IgD-negative memory B cell (primary cell): ENCODE measurements at regions not wholly inside any gene's neighbourhood (a gene's known extent, or its start where the extent isn't known, plus 50 kb on each side); places are given as distances from the start of the nearest gene placed in this dataset.

Experiments used
- H3K27ac Mint-ChIP-seq, 3 donors: one replicate each; pipeline ENCODE4 v1.8.0; 2020 to 2022; ENCODE audit warnings: mild to moderate bottlenecking in 3 of 3, mixed read lengths in 3 of 3, moderate library complexity in 1 of 3
- H3K27me3 Mint-ChIP-seq: one replicate; pipeline ENCODE4 v1.8.0; 2021; ENCODE audit warnings: mixed read lengths
- H3K36me3 Mint-ChIP-seq: one replicate; pipeline ENCODE4 v1.8.0; 2020; ENCODE audit warnings: mild to moderate bottlenecking, mixed read lengths
- H3K4me1 Mint-ChIP-seq, 3 donors: one replicate each; pipeline ENCODE4 v1.8.0; 2020 to 2022; ENCODE audit warnings: mixed read lengths in 3 of 3, mild to moderate bottlenecking in 1 of 3
- H3K4me3 Mint-ChIP-seq, 4 donors: one replicate each; pipeline ENCODE4 v1.8.0; 2020 to 2022; ENCODE audit warnings: mild to moderate bottlenecking in 4 of 4, mixed read lengths in 4 of 4, moderate library complexity in 3 of 4
- H3K9me3 Mint-ChIP-seq, 3 donors: one replicate each; pipeline ENCODE4 v1.8.0; 2020 to 2021; ENCODE audit warnings: mixed read lengths in 3 of 3, mild to moderate bottlenecking in 1 of 3

DNA sequence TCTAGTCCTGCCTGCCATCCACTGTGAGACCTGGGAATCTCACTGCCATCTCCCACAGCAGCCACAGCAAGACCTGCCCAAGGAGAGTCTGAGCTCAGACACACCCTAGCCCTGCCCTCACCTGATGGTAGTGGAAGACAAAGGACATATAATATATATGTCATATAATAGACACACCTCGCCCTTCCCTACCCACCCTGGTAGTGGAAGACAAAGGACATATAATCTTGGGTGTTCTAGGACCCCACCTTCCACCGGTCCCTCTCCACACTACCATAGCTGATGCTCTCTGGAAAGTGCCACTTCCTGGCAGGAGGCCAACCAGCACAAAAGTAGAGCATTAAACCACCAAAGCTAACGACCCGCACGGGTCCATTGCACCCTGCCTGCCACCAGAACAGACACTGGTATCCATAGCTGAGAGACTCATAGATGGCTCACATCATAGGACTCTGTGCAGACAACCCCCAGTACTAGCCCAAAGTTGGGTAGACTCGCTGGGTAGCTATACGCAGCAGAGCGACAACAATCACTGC lies 545.6 kb downstream of the CAAP1 start:
- Mint-ChIP-seq H3K4me1 (peaks cover 0 to 2% (median 0%) of the 10 kb centered on the region in 3 donors), H3K9me3 (peaks cover 1 to 20% (median 5%) of the 10 kb centered on the region in 3 donors), H3K36me3 (no peaks in the 10 kb centered on the region), H3K27me3 (no peaks in the 10 kb centered on the region), H3K27ac (no peak overlapping the region), H3K4me3 (no peak overlapping the region)

DNA sequence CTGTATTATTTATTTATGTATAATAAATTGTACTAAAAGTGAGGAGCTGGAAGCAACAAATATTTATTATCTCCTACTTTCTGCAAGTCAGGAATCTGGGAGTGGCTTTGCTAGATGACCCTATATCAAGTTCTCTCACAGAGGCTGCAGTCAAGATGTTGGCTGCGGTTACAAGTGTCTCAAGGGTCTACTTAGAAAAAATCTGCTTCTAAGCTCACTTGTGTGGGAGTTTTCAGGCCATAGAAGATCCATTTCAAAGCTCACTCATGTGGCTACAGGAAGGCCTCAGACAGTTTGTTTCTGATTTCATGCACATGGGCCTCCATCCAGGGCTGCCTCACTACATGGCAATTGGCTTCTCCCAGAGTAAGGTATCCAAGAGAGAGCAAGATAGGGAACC lies 551.1 kb downstream of the CAAP1 start:
- Mint-ChIP-seq H3K4me3 (no peak overlapping the region), H3K27ac (no peak overlapping the region), H3K27me3 (no peaks in the 10 kb centered on the region), H3K9me3 (peaks cover 2 to 16% (median 9%) of the 10 kb centered on the region in 3 donors), H3K36me3 (no peaks in the 10 kb centered on the region), H3K4me1 (no peaks in the 10 kb centered on the region)

DNA sequence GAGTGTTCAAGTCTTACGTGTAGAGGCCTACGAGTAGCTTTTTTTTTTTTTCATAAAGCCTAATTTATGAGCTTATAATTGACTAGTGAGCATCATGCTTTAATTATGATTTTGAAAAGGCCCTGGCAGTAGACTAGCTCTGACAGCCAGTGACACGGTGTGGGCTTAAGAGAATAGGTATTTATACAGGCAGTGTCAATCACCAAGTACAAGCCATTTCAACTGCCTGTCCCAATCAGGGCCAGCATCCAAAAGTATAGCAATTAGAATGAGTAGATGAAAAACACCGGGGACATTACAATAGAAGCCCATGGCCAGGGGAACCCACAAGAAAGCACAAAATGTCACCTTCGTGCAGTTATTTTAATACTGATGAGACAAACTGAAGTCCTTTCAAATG lies 552.8 kb downstream of the CAAP1 start:
- peaks cover 2 to 16% (median 9%) of the 10 kb centered on the region in 3 donors for H3K9me3 Mint-ChIP-seq
- H3K36me3 Mint-ChIP-seq: no peaks in the 10 kb centered on the region
- H3K27me3 Mint-ChIP-seq: no peaks in the 10 kb centered on the region
- H3K4me3 Mint-ChIP-seq: no peak overlapping the region
- no peak overlapping the region for H3K27ac Mint-ChIP-seq
- no peaks in the 10 kb centered on the region for H3K4me1 Mint-ChIP-seq

DNA sequence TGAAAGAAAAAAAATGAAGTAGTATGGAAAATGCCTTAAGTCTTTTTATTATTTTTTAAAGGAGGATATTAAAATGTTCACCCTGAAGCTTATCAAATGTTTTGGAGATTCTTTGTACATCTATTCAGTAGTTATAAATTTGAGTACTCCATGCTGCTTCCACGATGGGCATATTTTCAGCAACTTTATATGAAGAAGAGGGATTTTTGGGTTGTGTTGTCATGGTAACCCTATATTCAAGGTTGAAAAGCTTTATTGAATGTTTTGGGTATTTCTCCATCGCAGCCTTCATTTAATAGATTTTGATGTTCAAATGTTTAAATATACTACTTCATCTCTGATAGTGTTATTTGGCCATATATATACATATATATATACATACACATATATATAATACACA lies 557.5 kb downstream of the CAAP1 start:
- Mint-ChIP-seq H3K4me1 (no peaks in the 10 kb centered on the region), H3K9me3 (peaks cover 2 to 3% (median 3%) of the 10 kb centered on the region in 3 donors), H3K27ac (no peak overlapping the region), H3K4me3 (no peak overlapping the region), H3K27me3 (no peaks in the 10 kb centered on the region), H3K36me3 (no peaks in the 10 kb centered on the region)

GRCh38 chr9:26334706-26335105 lies 557.9 kb downstream of the CAAP1 start:
- no peaks in the 10 kb centered on the region for H3K27me3 Mint-ChIP-seq

GRCh38 chr9:26331223-26331622 lies 561.4 kb downstream of the CAAP1 start:
- peaks cover 0 to 2% (median 0%) of the 10 kb centered on the region in 3 donors for H3K9me3 Mint-ChIP-seq
- H3K4me3 Mint-ChIP-seq: no peak overlapping the region
- H3K27ac Mint-ChIP-seq: no peak overlapping the region
- H3K27me3 Mint-ChIP-seq: no peaks in the 10 kb centered on the region
- no peaks in the 10 kb centered on the region for H3K4me1 Mint-ChIP-seq
- no peaks in the 10 kb centered on the region for H3K36me3 Mint-ChIP-seq

More at GRCh38 chr9:26334706-26335105, 557.9 kb downstream of the CAAP1 start:
- Mint-ChIP-seq H3K4me1 (no peaks in the 10 kb centered on the region), H3K9me3 (peaks cover 2 to 3% (median 3%) of the 10 kb centered on the region in 3 donors), H3K27ac (no peak overlapping the region), H3K4me3 (no peak overlapping the region), H3K36me3 (no peaks in the 10 kb centered on the region)

GRCh38 chr9:26329974-26330373 lies 562.6 kb downstream of the CAAP1 start:
- Mint-ChIP-seq H3K4me3 (no peak overlapping the region), H3K27me3 (no peaks in the 10 kb centered on the region), H3K36me3 (no peaks in the 10 kb centered on the region), H3K27ac (no peak overlapping the region), H3K9me3 (peaks cover 0 to 2% (median 0%) of the 10 kb centered on the region in 3 donors), H3K4me1 (no peaks in the 10 kb centered on the region)

DNA sequence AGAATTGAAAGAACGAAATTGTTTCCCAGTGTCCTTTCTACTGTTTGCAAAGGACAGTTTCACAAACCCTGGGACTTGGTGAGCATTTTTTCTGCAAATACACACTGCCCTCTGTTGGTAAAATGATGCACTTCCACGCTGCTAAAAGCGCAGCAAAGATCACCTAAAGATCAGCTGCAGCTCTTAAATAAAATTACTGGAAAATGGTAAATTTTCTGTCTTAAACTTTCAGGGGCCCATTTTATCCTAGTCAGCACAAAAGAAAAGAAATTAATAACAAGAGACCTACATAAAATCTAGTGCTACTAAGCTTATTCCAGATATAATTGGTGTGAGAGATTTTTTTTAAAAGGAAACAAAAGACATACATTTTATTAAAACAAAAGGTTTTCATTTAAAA lies 566.0 kb downstream of the CAAP1 start:
- H3K27me3 Mint-ChIP-seq: no peaks in the 10 kb centered on the region
- H3K4me3 Mint-ChIP-seq: no peak overlapping the region
- no peaks in the 10 kb centered on the region for H3K36me3 Mint-ChIP-seq
- no peaks in the 10 kb centered on the region for H3K4me1 Mint-ChIP-seq
- no peak overlapping the region for H3K27ac Mint-ChIP-seq
- peaks cover 2 to 5% (median 2%) of the 10 kb centered on the region in 3 donors for H3K9me3 Mint-ChIP-seq

GRCh38 chr9:26325444-26325829 lies 567.2 kb downstream of the CAAP1 start:
- Mint-ChIP-seq H3K9me3 (peaks cover 0 to 6% (median 2%) of the 10 kb centered on the region in 3 donors), H3K36me3 (no peaks in the 10 kb centered on the region), H3K4me1 (no peaks in the 10 kb centered on the region), H3K27ac (no peak overlapping the region), H3K4me3 (no peak overlapping the region), H3K27me3 (no peaks in the 10 kb centered on the region)

DNA sequence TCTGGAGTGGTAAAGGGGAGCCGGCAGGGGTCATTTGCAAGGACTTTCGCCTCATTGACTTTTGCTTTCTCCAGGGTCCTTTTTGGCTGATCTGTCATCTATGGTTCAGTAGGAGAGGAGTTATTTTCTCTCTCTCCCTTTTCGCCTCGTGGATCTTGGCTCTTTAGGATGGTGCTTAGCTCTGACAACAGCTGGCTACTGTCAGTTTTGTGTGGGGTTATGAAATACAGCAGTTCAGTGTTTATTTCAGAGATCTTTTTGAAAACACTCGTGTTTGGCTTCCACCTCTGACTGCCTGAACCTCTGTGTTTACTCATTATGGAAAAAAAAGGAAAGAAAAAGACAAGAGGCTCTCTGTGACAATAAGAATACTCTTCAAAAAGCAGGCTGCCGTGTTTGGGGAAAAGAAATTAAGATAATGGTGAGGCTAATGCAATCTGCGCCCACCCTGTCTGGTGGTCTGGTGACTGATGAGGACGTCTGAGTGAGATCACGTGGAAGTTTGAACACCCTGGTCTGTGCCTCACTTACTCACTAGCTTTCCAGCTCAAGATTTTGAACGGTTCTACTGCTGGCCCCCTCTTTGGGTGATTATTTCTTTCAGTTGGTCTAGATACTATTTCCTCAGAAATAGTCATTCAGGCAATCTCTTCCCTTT lies 567.7 kb downstream of the CAAP1 start:
- Mint-ChIP-seq H3K27ac (peak overlapping the region in 1 of 3 donors; percentile 55), H3K4me3 (no peak overlapping the region), H3K4me1 (no peaks in the 10 kb centered on the region), H3K27me3 (no peaks in the 10 kb centered on the region), H3K9me3 (peaks cover 0 to 6% (median 2%) of the 10 kb centered on the region in 3 donors), H3K36me3 (no peaks in the 10 kb centered on the region)

- Mint-ChIP-seq H3K9me3 (peaks cover 0 to 6% (median 4%) of the 10 kb centered on the region in 3 donors), H3K4me3 (no peak overlapping the region), H3K4me1 (no peaks in the 10 kb centered on the region), H3K27me3 (no peaks in the 10 kb centered on the region), H3K27ac (no peak overlapping the region), H3K36me3 (no peaks in the 10 kb centered on the region)
Observed at GRCh38 chr9:26321935-26322334, 570.7 kb downstream of the CAAP1 start.

DNA sequence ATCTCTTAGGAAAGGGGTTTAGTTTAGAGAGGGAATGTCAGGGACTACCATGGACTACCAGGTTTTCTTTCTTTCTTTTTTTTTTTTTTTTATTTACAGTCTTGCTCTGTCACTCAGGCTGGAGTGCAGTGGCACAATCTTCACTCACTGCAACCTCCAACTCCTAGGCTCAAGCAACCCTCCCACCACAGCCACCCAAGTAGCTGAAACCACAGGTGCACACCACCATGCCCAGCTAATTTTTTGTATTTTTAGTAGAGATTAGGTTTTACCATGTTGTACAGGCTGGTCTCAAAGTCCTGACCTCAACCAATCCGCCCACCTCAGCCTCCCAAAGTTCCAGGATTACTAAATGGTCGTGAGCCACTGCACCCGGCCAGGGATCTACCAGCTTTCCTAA lies 572.7 kb downstream of the CAAP1 start:
- Mint-ChIP-seq H3K4me1 (no peaks in the 10 kb centered on the region), H3K9me3 (peaks cover 0 to 6% (median 4%) of the 10 kb centered on the region in 3 donors), H3K4me3 (no peak overlapping the region), H3K36me3 (no peaks in the 10 kb centered on the region), H3K27ac (no peak overlapping the region), H3K27me3 (no peaks in the 10 kb centered on the region)

GRCh38 chr9:26313108-26313507 lies 579.5 kb downstream of the CAAP1 start:
- H3K9me3 Mint-ChIP-seq: peaks cover 0 to 3% (median 2%) of the 10 kb centered on the region in 3 donors
- H3K27me3 Mint-ChIP-seq: no peaks in the 10 kb centered on the region
- H3K4me3 Mint-ChIP-seq: no peak overlapping the region
- no peaks in the 10 kb centered on the region for H3K36me3 Mint-ChIP-seq
- H3K27ac Mint-ChIP-seq: no peak overlapping the region
- H3K4me1 Mint-ChIP-seq: no peaks in the 10 kb centered on the region

DNA sequence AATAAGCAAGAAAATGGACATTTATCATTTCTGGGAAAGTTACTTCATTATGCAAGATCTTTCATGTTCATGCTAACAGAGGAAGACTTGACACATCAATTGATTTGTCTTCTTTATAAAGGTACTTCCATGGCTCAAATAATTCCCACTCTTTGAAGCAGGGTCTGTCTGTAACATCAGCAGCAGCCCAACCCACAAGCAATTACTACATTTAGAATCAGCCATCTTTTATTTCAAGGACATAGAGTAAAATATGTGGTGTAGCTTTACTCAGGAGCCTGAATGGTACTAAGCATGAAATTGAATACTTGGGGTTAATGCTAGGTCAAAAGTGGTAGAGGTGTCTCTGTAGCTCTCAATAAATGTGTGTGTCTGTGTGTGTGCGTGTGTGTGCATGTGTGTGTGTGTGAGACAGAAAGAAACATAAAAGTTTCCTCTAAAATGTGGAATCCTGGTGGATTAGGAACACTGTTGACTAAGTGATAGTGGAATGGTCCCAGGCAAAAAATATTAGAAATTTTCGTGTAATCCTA lies 581.1 kb downstream of the CAAP1 start:
- Mint-ChIP-seq H3K4me1 (no peaks in the 10 kb centered on the region), H3K27ac (no peak overlapping the region), H3K36me3 (no peaks in the 10 kb centered on the region), H3K4me3 (no peak overlapping the region), H3K27me3 (no peaks in the 10 kb centered on the region), H3K9me3 (peaks cover 2 to 3% (median 2%) of the 10 kb centered on the region in 3 donors)

- Mint-ChIP-seq H3K9me3 (peaks cover 2 to 3% (median 2%) of the 10 kb centered on the region in 3 donors), H3K36me3 (no peaks in the 10 kb centered on the region), H3K27me3 (no peaks in the 10 kb centered on the region), H3K27ac (no peak overlapping the region), H3K4me1 (no peaks in the 10 kb centered on the region), H3K4me3 (no peak overlapping the region)
Observed at GRCh38 chr9:26310294-26310693, 582.3 kb downstream of the CAAP1 start.

DNA sequence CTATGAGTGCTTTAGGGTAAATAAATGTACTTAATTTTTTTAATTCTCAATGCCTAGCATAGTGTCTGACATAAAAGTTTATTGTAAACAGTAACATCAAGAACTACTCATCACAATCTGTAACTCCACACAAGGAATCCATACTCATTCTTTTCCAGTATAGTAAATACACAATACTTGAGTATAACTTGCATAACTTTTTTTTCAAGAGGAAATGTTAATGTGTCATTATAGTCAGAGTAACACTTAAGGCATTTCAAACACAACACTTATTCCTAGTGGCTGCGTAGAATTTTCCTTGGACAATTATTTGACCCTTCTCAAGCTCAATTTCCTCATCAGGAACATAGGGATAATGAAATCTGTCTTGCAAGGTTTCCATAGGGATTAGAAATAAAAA lies 584.3 kb downstream of the CAAP1 start:
- H3K9me3 Mint-ChIP-seq: peaks cover 0 to 3% (median 2%) of the 10 kb centered on the region in 3 donors
- H3K27me3 Mint-ChIP-seq: no peaks in the 10 kb centered on the region
- no peak overlapping the region for H3K27ac Mint-ChIP-seq
- no peaks in the 10 kb centered on the region for H3K36me3 Mint-ChIP-seq
- H3K4me1 Mint-ChIP-seq: no peaks in the 10 kb centered on the region
- no peak overlapping the region for H3K4me3 Mint-ChIP-seq
